BLaER1 treated with 17β-estradiol and CSF1 and Interleukin-3, amounts not matched to agents 10 nM and 100 nM (cell line): ENCODE measurements at regions not wholly inside any gene's neighbourhood (a gene's known extent, or its start where the extent isn't known, plus 50 kb on each side); places are given as distances from the start of the nearest gene placed in this dataset.

ENCODE experiments used
- H3K27ac ChIP-seq, 11 experiments: shearing (Covaris generic); formaldehyde crosslinking; 2 replicates each; pipeline ENCODE4 v1.8.1; 2022
- H3K27me3 ChIP-seq, 11 experiments: shearing (Covaris generic); formaldehyde crosslinking; 2 replicates each; pipeline ENCODE4 v1.8.1; 2022
- H3K36me3 ChIP-seq, 11 experiments: shearing (Covaris generic); formaldehyde crosslinking; 2 replicates each; pipeline ENCODE4 v1.8.1; 2022
- H3K4me1 ChIP-seq, 10 experiments: shearing (Covaris generic); formaldehyde crosslinking; 2 replicates each; pipeline ENCODE4 v1.8.1; 2022
- H3K4me2 ChIP-seq, 11 experiments: shearing (Covaris generic); formaldehyde crosslinking; 2 replicates each; pipeline ENCODE4 v1.8.1; 2022
- H3K4me3 ChIP-seq, 10 experiments: shearing (Covaris generic); formaldehyde crosslinking; 2 replicates each; pipeline ENCODE4 v1.8.1; 2022
- H3K9ac ChIP-seq, 11 experiments: shearing (Covaris generic); formaldehyde crosslinking; 2 replicates each; pipeline ENCODE4 v1.8.1; 2022
- H3K9me3 ChIP-seq, 11 experiments: shearing (Covaris generic); formaldehyde crosslinking; replicated peaks in 1 of 11; 2 replicates each; pipeline ENCODE4 v1.8.1; 2022
- H4K20me1 ChIP-seq, 11 experiments: shearing (Covaris generic); formaldehyde crosslinking; 2 replicates each; pipeline ENCODE4 v1.8.1; 2022
- Cebpa-rat ChIP-seq, 11 experiments: shearing (Covaris generic); IDR thresholded peaks; 2 replicates each; pipeline ENCODE4 v1.8.1; 2022

DNA sequence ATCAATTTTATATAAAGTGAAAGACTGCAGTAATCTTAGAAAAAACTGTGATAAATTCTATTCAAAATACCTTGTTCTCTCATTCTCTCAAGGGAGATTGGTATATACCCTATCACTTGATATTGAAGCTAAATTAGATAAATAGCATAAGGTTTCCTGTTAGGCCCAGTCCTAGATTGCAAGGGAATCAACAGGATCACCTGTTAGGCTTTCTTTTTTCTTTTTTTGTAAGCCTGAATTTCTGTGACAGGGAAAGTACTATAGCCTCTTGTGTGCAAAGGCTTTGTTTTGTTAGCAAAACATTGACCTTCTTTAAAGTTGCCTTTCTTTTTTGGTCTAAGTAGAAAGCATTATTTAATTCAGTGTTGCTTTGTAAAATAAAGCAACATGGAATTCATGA, 100.0 kb downstream of the HAUS1 start:
- Histone ChIP-seq H4K20me1 (peaks cover 11 to 99% (median 74%) of the 10 kb centered on the region in 11 experiments; a peak in 16 of 22 replicates), H3K36me3 (peaks cover 0 to 18% (median 4%) of the 10 kb centered on the region in 11 experiments; a peak in 8 of 22 replicates), H3K9me3 (peaks cover 0 to 3% (median 0%) of the 10 kb centered on the region in 11 experiments; a peak in 1 of 22 replicates), H3K4me1 (peaks cover 28 to 49% (median 37%) of the 10 kb centered on the region in 10 experiments), H3K4me2 (peak overlapping the region; percentile 51 to 77 (median 61); a peak in 20 of 22 replicates), H3K9ac (peak overlapping the region in 2 of 11 experiments; percentile 3 to 20; a peak in 3 of 22 replicates), H3K27me3 (no peaks in the 10 kb centered on the region), H3K4me3 (peak overlapping the region in 2 of 10 experiments; percentile 4 to 15; a peak in 1 of 20 replicates), H3K27ac (peak overlapping the region in 8 of 11 experiments; percentile 9 to 64 (median 38); a peak in 11 of 22 replicates)
- no peak for TF ChIP-seq Cebpa-rat (IDR thresholded peaks at IDR 0.05)

DNA sequence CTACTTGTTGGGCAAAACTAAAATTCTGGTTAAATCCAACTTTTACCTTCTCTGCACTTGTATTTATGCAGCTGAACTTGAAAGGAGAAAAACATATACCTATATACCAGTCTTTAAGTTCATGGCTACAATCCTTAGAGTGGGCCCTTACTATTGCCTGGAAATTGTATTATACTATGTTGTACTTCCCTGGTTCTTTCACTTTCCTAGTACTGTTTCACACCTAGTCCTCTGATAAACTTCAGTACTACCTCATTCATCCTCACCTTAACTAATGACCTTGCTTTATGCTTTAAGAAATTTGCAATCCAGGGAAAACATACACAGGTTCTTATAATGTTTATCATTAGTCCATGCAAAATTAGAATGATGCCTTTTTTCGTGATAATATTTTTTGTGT, 103.8 kb downstream of the HAUS1 start:
- H3K27me3 ChIP-seq, result no peaks in the 10 kb centered on the region
- H3K4me1 ChIP-seq, result peaks cover 30 to 64% (median 54%) of the 10 kb centered on the region in 10 experiments
- peaks cover 0 to 3% (median 0%) of the 10 kb centered on the region in 11 experiments; a peak in 1 of 22 replicates for H3K9me3 ChIP-seq
- H3K4me2 ChIP-seq, result no peak overlapping the region
- H3K36me3 ChIP-seq, result peaks cover 0 to 32% (median 11%) of the 10 kb centered on the region in 11 experiments; a peak in 9 of 22 replicates
- H3K9ac ChIP-seq, result no peak overlapping the region
- peaks cover 25 to 100% (median 84%) of the 10 kb centered on the region in 11 experiments; a peak in 20 of 22 replicates for H4K20me1 ChIP-seq
- no peak overlapping the region for H3K4me3 ChIP-seq
- H3K27ac ChIP-seq, result no peak overlapping the region
- no peak for TF ChIP-seq Cebpa-rat (IDR thresholded peaks at IDR 0.05)

DNA sequence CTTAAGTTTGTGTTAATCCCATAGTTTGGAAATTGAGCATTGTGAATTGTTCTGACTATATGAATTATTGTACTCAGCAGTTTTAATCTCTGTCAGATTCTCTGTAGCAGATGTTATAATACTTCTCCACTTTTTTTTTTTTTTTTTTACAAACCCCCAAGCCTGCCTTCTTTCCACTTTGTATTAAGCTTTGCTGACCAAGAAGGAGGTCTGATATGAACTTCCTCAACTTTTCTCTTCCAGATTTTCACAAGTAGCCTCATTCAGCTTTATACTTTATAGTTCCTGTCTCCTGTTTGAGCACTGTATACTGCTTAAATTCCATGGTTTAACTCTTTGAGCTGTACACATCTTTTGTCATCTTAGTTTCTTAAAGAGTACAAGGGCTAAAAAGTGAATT, 105.0 kb downstream of the HAUS1 start:
- peaks cover 0 to 3% (median 0%) of the 10 kb centered on the region in 11 experiments; a peak in 1 of 22 replicates for H3K9me3 ChIP-seq

DNA sequence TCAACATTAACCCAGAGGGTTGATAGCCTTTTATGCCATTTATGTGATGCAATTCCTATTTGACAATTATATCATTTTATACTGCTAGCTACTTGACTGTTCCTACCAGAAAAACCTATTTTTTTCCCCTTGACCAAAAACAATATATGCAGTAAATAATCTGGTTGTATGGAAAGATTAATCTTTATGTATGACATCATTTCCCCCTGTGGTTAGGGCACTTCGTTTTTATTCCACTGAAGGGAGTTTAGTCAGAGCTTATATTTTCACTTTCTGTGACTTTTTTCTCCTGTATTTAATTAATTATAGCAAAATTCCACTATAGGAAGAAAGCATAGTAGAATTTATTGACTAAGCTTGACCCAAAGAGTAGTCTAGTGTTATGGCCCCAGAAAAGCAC, 107.6 kb downstream of the HAUS1 start:
- no peak for TF ChIP-seq Cebpa-rat (IDR thresholded peaks at IDR 0.05)
- Histone ChIP-seq H3K4me2 (peak overlapping the region; percentile 36 to 72 (median 58)), H3K9me3 (no peaks in the 10 kb centered on the region), H3K27ac (no peak overlapping the region), H3K9ac (no peak overlapping the region), H3K4me1 (peaks cover 13 to 45% (median 28%) of the 10 kb centered on the region in 10 experiments), H3K27me3 (no peaks in the 10 kb centered on the region), H3K4me3 (no peak overlapping the region), H4K20me1 (peaks cover 28 to 99% (median 86%) of the 10 kb centered on the region in 11 experiments; a peak in 20 of 22 replicates), H3K36me3 (peaks cover 13 to 48% (median 21%) of the 10 kb centered on the region in 11 experiments)

More for the DNA sequence above, 105.0 kb downstream of the HAUS1 start:
- H3K4me1 ChIP-seq, result peaks cover 24 to 61% (median 48%) of the 10 kb centered on the region in 10 experiments
- H4K20me1 ChIP-seq, result peaks cover 23 to 100% (median 81%) of the 10 kb centered on the region in 11 experiments; a peak in 20 of 22 replicates
- H3K9ac ChIP-seq, result peak overlapping the region in 2 of 11 experiments; percentile 11 to 20; a peak in 2 of 22 replicates
- H3K4me2 ChIP-seq, result peak overlapping the region in 3 of 11 experiments; percentile 18 to 65 (median 55); a peak in 4 of 22 replicates
- TF ChIP-seq Cebpa-rat (IDR thresholded peaks at IDR 0.05), result no peak
- H3K36me3 ChIP-seq, result peaks cover 0 to 32% (median 11%) of the 10 kb centered on the region in 11 experiments; a peak in 9 of 22 replicates
- no peak overlapping the region for H3K4me3 ChIP-seq
- H3K27ac ChIP-seq, result 0 out of 22 replicates have a peak overlapping the region, but pooled peaks of 1 of the 11 experiments have one; percentile 23
- no peaks in the 10 kb centered on the region for H3K27me3 ChIP-seq

DNA sequence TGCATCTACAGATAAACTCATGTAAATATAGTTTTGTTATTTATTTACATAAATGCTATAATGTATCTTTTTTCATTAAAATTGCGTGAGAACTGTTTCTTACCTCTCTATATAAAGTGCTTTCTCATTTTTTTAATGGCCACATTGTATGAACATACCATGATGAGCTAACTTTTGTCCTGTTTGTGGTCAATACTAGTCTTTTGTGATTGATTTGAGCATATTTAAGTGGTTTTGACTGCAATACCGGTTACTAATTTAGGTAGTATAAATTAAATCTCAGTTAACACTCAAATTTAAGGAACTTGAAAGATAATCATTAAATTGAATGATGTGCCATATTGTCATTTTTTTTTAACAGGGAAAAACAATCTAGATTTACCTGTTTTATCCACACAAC, 108.2 kb downstream of the HAUS1 start:
- Histone ChIP-seq H3K4me1 (peaks cover 13 to 45% (median 28%) of the 10 kb centered on the region in 10 experiments), H4K20me1 (peaks cover 28 to 98% (median 84%) of the 10 kb centered on the region in 11 experiments; a peak in 20 of 22 replicates), H3K4me3 (no peak overlapping the region), H3K27ac (no peak overlapping the region), H3K27me3 (no peaks in the 10 kb centered on the region), H3K4me2 (peak overlapping the region in 10 of 11 experiments; percentile 36 to 72 (median 58); a peak in 15 of 22 replicates), H3K9me3 (no peaks in the 10 kb centered on the region), H3K36me3 (peaks cover 19 to 48% (median 26%) of the 10 kb centered on the region in 11 experiments), H3K9ac (no peak overlapping the region)
- no peak for TF ChIP-seq Cebpa-rat (IDR thresholded peaks at IDR 0.05)

DNA sequence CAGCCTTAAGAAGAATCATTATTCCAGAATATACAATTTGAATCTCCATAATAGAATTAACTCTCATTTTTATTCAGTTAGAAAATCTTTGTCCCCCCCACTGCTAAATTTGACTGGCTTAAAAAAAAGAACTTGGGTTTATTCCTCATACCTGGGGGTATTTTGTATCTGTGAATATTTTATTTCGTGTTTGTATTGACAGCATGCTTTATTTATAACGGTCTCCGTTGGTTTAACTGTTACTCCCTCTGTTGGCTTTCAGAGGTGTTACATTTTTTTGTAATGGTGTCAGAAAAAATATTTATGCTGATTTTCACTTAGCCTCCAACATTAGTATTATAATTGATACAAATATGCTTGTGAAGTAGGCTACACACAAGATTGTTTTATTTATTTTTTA, 109.1 kb downstream of the HAUS1 start:
- no peak overlapping the region for H3K27ac ChIP-seq
- H3K4me1 ChIP-seq, result peaks cover 13 to 43% (median 28%) of the 10 kb centered on the region in 10 experiments
- no peak overlapping the region for H3K4me3 ChIP-seq
- no peak overlapping the region for H3K9ac ChIP-seq
- peaks cover 20 to 54% (median 32%) of the 10 kb centered on the region in 11 experiments for H3K36me3 ChIP-seq
- 0 out of 22 replicates have a peak overlapping the region, but pooled peaks of 3 of the 11 experiments have one; percentile 2 to 14 (median 6) for H3K4me2 ChIP-seq
- no peak for TF ChIP-seq Cebpa-rat (IDR thresholded peaks at IDR 0.05)
- peaks cover 28 to 98% (median 83%) of the 10 kb centered on the region in 11 experiments; a peak in 20 of 22 replicates for H4K20me1 ChIP-seq
- no peaks in the 10 kb centered on the region for H3K27me3 ChIP-seq
- no peaks in the 10 kb centered on the region for H3K9me3 ChIP-seq

DNA sequence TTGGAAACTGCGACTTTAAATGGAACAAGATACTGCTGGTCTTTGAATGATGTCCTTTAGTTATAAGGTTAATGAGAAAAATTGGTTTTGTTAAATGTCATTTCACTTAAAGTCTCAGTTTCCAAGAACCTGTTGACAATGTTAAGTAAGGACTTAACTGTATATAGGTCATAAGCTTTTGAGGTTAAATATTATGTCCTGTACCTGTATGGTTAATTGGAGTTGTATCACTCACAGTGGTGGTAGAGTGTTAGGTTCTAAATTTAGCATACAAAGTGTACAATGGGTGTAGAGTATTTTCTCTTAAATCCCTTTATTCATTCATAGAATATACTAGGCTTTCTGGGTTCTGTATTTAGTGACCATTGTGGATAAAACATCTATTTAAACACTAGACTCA, 110.2 kb downstream of the HAUS1 start:
- H3K36me3 ChIP-seq, result peaks cover 29 to 59% (median 40%) of the 10 kb centered on the region in 11 experiments
- H3K4me2 ChIP-seq, result no peak overlapping the region
- no peak overlapping the region for H3K9ac ChIP-seq
- TF ChIP-seq Cebpa-rat (IDR thresholded peaks at IDR 0.05), result no peak
- H3K27ac ChIP-seq, result no peak overlapping the region
- no peak overlapping the region for H3K4me3 ChIP-seq
- no peaks in the 10 kb centered on the region for H3K9me3 ChIP-seq
- peaks cover 28 to 98% (median 73%) of the 10 kb centered on the region in 11 experiments; a peak in 20 of 22 replicates for H4K20me1 ChIP-seq
- H3K27me3 ChIP-seq, result no peaks in the 10 kb centered on the region
- peaks cover 13 to 32% (median 26%) of the 10 kb centered on the region in 10 experiments for H3K4me1 ChIP-seq

DNA sequence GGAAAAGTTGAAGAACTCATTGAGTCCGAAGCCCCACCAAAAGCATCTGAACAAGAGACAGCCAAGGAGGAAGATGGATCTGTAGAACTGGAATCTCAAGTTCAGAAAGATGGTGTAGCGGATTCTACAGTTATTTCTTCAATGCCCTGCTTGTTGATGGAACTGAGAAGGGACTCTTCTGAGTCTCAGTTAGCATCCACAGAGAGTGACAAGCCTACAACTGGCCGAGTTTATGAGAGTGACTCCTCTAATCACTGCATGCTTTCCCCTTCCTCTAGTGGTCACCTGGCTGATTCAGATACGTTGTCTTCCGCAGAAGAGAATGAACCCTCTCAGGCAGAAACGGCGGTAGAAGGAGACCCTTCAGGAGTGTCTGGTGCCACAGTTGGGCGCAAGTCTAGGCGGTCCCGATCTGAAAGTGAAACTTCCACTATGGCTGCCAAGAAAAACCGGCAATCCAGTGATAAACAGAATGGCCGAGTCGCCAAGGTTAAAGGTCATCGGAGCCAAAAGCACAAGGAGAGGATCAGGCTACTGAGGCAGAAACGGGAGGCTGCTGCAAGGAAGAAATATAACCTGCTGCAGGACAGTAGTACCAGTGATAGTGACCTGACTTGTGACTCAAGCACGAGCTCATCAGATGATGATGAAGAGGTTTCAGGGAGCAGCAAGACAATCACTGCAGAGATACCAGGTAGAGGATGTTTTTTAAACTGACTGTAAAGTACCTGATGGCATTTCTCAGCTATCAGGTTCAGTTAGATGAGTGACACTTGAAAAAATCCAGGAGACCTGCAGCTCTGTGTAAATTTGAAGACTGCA, 111.9 kb downstream of the HAUS1 start:
- no peak for TF ChIP-seq Cebpa-rat (IDR thresholded peaks at IDR 0.05)
- Histone ChIP-seq H3K4me1 (peaks cover 12 to 22% (median 21%) of the 10 kb centered on the region in 10 experiments), H3K4me3 (no peak overlapping the region), H3K27ac (no peak overlapping the region), H3K9me3 (no peaks in the 10 kb centered on the region), H4K20me1 (peaks cover 21 to 96% (median 62%) of the 10 kb centered on the region in 11 experiments; a peak in 20 of 22 replicates), H3K4me2 (no peak overlapping the region), H3K9ac (no peak overlapping the region), H3K27me3 (no peaks in the 10 kb centered on the region), H3K36me3 (peaks cover 28 to 55% (median 50%) of the 10 kb centered on the region in 11 experiments)
